Smooth muscle cell (in vitro differentiated cells): ENCODE measurements at regions not wholly inside any gene's neighbourhood (a gene's known extent, or its start where the extent isn't known, plus 50 kb on each side); places are given as distances from the start of the nearest gene placed in this dataset.
A peak's percentile ranks its signal among the peaks of the same experiment; 100 is the strongest.

ENCODE experiments used
- DNase-seq: peaks from one replicate; lab custom pipeline; 2025; ENCODE audit not compliant: unreplicated experiment; lab: John Stamatoyannopoulos, UW
- H2AFZ ChIP-seq: fragments of 200-600 bp; sonication (generic); 2 replicates; pipeline ENCODE4 v1.6.0; 2016; ENCODE audit warnings: antibody characterized with exemption, low read depth, mild to moderate bottlenecking
- H3F3A ChIP-seq: fragments of 200-600 bp; sonication (generic); 2 replicates; pipeline ENCODE4 v1.6.0; 2017; ENCODE audit warnings: antibody characterized with exemption, low read depth
- H3K27ac ChIP-seq: fragments of 200-600 bp; sonication (generic); 2 replicates; pipeline ENCODE4 v1.5.1; 2016; ENCODE audit warnings: low read depth, mild to moderate bottlenecking
- H3K27me3 ChIP-seq: fragments of 200-600 bp; sonication (generic); 2 replicates; pipeline ENCODE4 v1.6.1; 2016; ENCODE audit warnings: low read depth, mild to moderate bottlenecking
- H3K36me3 ChIP-seq: fragments of 200-600 bp; sonication (generic); 2 replicates; pipeline ENCODE4 v1.5.1; 2016; ENCODE audit warnings: low read depth
- H3K4me1 ChIP-seq: fragments of 200-600 bp; sonication (generic); 2 replicates; pipeline ENCODE4 v1.5.1; 2016; ENCODE audit warnings: low read depth
- H3K4me2 ChIP-seq: fragments of 200-600 bp; sonication (generic); 2 replicates; pipeline ENCODE4 v1.6.0; 2016; ENCODE audit warnings: mild to moderate bottlenecking
- H3K4me3 ChIP-seq: fragments of 200-600 bp; sonication (generic); 2 replicates; pipeline ENCODE4 v1.5.1; 2016; ENCODE audit warnings: mild to moderate bottlenecking
- H3K79me2 ChIP-seq: fragments of 200-600 bp; sonication (generic); 2 replicates; pipeline ENCODE4 v1.6.0; 2016; ENCODE audit warnings: low read depth, mild to moderate bottlenecking
- H3K9ac ChIP-seq: fragments of 200-600 bp; sonication (generic); 2 replicates; pipeline ENCODE4 v1.6.0; 2016; ENCODE audit warnings: low read depth
- H3K9me3 ChIP-seq: fragments of 200-600 bp; sonication (generic); replicated peaks from 2 replicates; pipeline ENCODE4 v1.5.1; 2016; ENCODE audit warnings: low read depth
- H4K20me1 ChIP-seq: fragments of 200-600 bp; sonication (generic); 2 replicates; pipeline ENCODE4 v1.6.0; 2016; ENCODE audit warnings: low read depth
- CTCF ChIP-seq: fragments of 200-600 bp; sonication (generic); IDR thresholded peaks from 2 replicates; pipeline ENCODE4 v1.5.1; 2017; ENCODE audit warnings: borderline replicate concordance, mild to moderate bottlenecking, antibody characterized with exemption; ENCODE audit not compliant: insufficient read depth, poor library complexity, severe bottlenecking
- WGBS: methylation state at CpG from one replicate; pipeline ENCODE4 v1.1.7; 2016; ENCODE audit warnings: low lambda C conversion rate; 5-methylcytosine and 5-hydroxymethylcytosine counted together

GRCh38 chr9:3773362-3774060 is 247.7 kb upstream of the RFX3 start:
- H3K4me1 ChIP-seq, result peaks cover 4% of the 10 kb centered on the region
- 97% methylated on average over 6 of the region's 6 CpGs for WGBS

GRCh38 chr9:3769646-3770045 is 243.8 kb upstream of the RFX3 start:
- Histone ChIP-seq H3K9me3 (no peaks in the 10 kb centered on the region), H4K20me1 (no peaks in the 10 kb centered on the region), H3K4me2 (peak overlapping the region; percentile 11), H3K9ac (peak overlapping the region; percentile 35), H2AFZ (peak overlapping the region; percentile 55), H3K4me1 (peaks cover 4% of the 10 kb centered on the region), H3K27me3 (no peaks in the 10 kb centered on the region), H3K27ac (peak overlapping the region; percentile 91), H3K36me3 (no peaks in the 10 kb centered on the region), H3K79me2 (no peaks in the 10 kb centered on the region), H3F3A (peaks cover 4% of the 10 kb centered on the region), H3K4me3 (no peak overlapping the region)
- no peak for TF ChIP-seq CTCF
- 35% methylated on average over 4 of the region's 4 CpGs for WGBS
- no peak for DNase-seq

More at GRCh38 chr9:3773362-3774060, 247.7 kb upstream of the RFX3 start:
- Histone ChIP-seq H3F3A (peaks cover 4% of the 10 kb centered on the region), H3K36me3 (no peaks in the 10 kb centered on the region), H3K4me3 (no peak overlapping the region), H4K20me1 (no peaks in the 10 kb centered on the region), H3K27ac (no peak overlapping the region), H3K9me3 (no peaks in the 10 kb centered on the region), H3K27me3 (no peaks in the 10 kb centered on the region), H2AFZ (no peak overlapping the region), H3K9ac (no peak overlapping the region), H3K4me2 (no peak overlapping the region), H3K79me2 (no peaks in the 10 kb centered on the region)
- DNase-seq, result no peak
- TF ChIP-seq CTCF, result no peak

- no peak for DNase-seq
These were observed 243.1 kb upstream of the RFX3 start for GRCh38 chr9:3768712-3769457.

More at GRCh38 chr9:3768712-3769457, 243.1 kb upstream of the RFX3 start:
- H3K36me3 ChIP-seq, result no peaks in the 10 kb centered on the region
- WGBS, result 38% methylated on average over 4 of the region's 5 CpGs
- peak overlapping the region; percentile 42 for H3K9ac ChIP-seq
- peak overlapping the region; percentile 11 for H3K4me2 ChIP-seq
- no peak for TF ChIP-seq CTCF
- H3K27me3 ChIP-seq, result no peaks in the 10 kb centered on the region
- no peaks in the 10 kb centered on the region for H3K79me2 ChIP-seq
- no peaks in the 10 kb centered on the region for H3K9me3 ChIP-seq
- H3K27ac ChIP-seq, result peak overlapping the region; percentile 91
- peaks cover 4% of the 10 kb centered on the region for H3F3A ChIP-seq
- H3K4me1 ChIP-seq, result peaks cover 4% of the 10 kb centered on the region
- H2AFZ ChIP-seq, result peak overlapping the region; percentile 25
- H4K20me1 ChIP-seq, result no peaks in the 10 kb centered on the region
- H3K4me3 ChIP-seq, result no peak overlapping the region
